Type B pancreatic cell (in vitro differentiated cells): ENCODE measurements at regions not wholly inside any gene's neighbourhood (a gene's known extent, or its start where the extent isn't known, plus 50 kb on each side); places are given as distances from the start of the nearest gene placed in this dataset.

Experiments
- DNase-seq: peaks from one replicate; pipeline ENCODE4 v3.0.0; 2021; ENCODE audit warnings: mixed read lengths; ENCODE audit not compliant: unreplicated experiment; ENCODE audit errors: extremely low spot score
- H3K27ac Mint-ChIP-seq: 2 replicates; pipeline ENCODE4 v1.8.0; 2021; ENCODE audit warnings: mild to moderate bottlenecking, mixed read lengths
- H3K27me3 Mint-ChIP-seq: 2 replicates; pipeline ENCODE4 v1.8.0; 2021; ENCODE audit warnings: mixed read lengths
- H3K36me3 Mint-ChIP-seq: 2 replicates; pipeline ENCODE4 v1.8.0; 2021; ENCODE audit warnings: mixed read lengths
- H3K4me1 Mint-ChIP-seq: one replicate; pipeline ENCODE4 v1.8.0; 2021; ENCODE audit warnings: mixed read lengths; ENCODE audit not compliant: unreplicated experiment
- H3K4me3 Mint-ChIP-seq: 2 replicates; pipeline ENCODE4 v1.8.0; 2021; ENCODE audit warnings: mild to moderate bottlenecking, mixed read lengths
- H3K9me3 Mint-ChIP-seq: 2 replicates; pipeline ENCODE4 v1.8.0; 2021; ENCODE audit warnings: mixed read lengths
- CTCF ChIP-seq: fragments of 200-600 bp; sonication (generic); conservative IDR thresholded peaks from 2 replicates; pipeline ENCODE4 v1.5.0; 2021; ENCODE audit warnings: antibody characterized with exemption, mild to moderate bottlenecking

- no peak for TF ChIP-seq CTCF
- Mint-ChIP-seq H3K4me1 (no peaks in the 10 kb centered on the region), H3K4me3 (no peak overlapping the region), H3K9me3 (no peaks in the 10 kb centered on the region), H3K27me3 (no peaks in the 10 kb centered on the region), H3K27ac (no peak overlapping the region), H3K36me3 (no peaks in the 10 kb centered on the region)
- DNase-seq, result no peak
These were observed 1989.8 kb downstream of the EFNA5 start for GRCh38 chr5:105680858-105681475.

GRCh38 chr5:105677291-105677690 is 1993.4 kb downstream of the EFNA5 start:
- Mint-ChIP-seq H3K9me3 (no peaks in the 10 kb centered on the region), H3K27ac (no peak overlapping the region), H3K36me3 (no peaks in the 10 kb centered on the region), H3K27me3 (no peaks in the 10 kb centered on the region), H3K4me1 (no peaks in the 10 kb centered on the region), H3K4me3 (no peak overlapping the region)
- TF ChIP-seq CTCF, result no peak
- DNase-seq, result no peak

- Mint-ChIP-seq H3K4me3 (no peak overlapping the region), H3K27ac (no peak overlapping the region), H3K27me3 (no peaks in the 10 kb centered on the region), H3K4me1 (no peaks in the 10 kb centered on the region), H3K36me3 (no peaks in the 10 kb centered on the region), H3K9me3 (peaks cover 12% of the 10 kb centered on the region)
- no peak for DNase-seq
- no peak for TF ChIP-seq CTCF
These were observed 2000.1 kb downstream of the EFNA5 start for GRCh38 chr5:105670596-105670995.

GRCh38 chr5:105663671-105664070 is 2007.1 kb downstream of the EFNA5 start:
- H3K36me3 Mint-ChIP-seq, result no peaks in the 10 kb centered on the region
- H3K9me3 Mint-ChIP-seq, result peaks cover 12% of the 10 kb centered on the region
- no peaks in the 10 kb centered on the region for H3K4me1 Mint-ChIP-seq
- TF ChIP-seq CTCF, result no peak
- H3K27ac Mint-ChIP-seq, result no peak overlapping the region
- H3K4me3 Mint-ChIP-seq, result no peak overlapping the region
- H3K27me3 Mint-ChIP-seq, result no peaks in the 10 kb centered on the region
- DNase-seq, result no peak

GRCh38 chr5:105659396-105659795 is 2011.3 kb downstream of the EFNA5 start:
- Mint-ChIP-seq H3K4me3 (no peak overlapping the region), H3K9me3 (no peaks in the 10 kb centered on the region), H3K27ac (no peak overlapping the region), H3K4me1 (no peaks in the 10 kb centered on the region), H3K36me3 (no peaks in the 10 kb centered on the region), H3K27me3 (no peaks in the 10 kb centered on the region)
- no peak for TF ChIP-seq CTCF
- DNase-seq, result no peak

- Mint-ChIP-seq H3K4me1 (no peaks in the 10 kb centered on the region), H3K9me3 (no peaks in the 10 kb centered on the region), H3K27ac (no peak overlapping the region), H3K36me3 (no peaks in the 10 kb centered on the region), H3K27me3 (no peaks in the 10 kb centered on the region), H3K4me3 (no peak overlapping the region)
- DNase-seq, result no peak
- TF ChIP-seq CTCF, result no peak
These were observed 2030.4 kb downstream of the EFNA5 start for GRCh38 chr5:105640328-105640727.
